ENCODE measurements at regions not wholly inside any gene's neighbourhood (a gene's known extent, or its start where the extent isn't known, plus 50 kb on each side); places are given as distances from the start of the nearest gene placed in this dataset.

DNA sequence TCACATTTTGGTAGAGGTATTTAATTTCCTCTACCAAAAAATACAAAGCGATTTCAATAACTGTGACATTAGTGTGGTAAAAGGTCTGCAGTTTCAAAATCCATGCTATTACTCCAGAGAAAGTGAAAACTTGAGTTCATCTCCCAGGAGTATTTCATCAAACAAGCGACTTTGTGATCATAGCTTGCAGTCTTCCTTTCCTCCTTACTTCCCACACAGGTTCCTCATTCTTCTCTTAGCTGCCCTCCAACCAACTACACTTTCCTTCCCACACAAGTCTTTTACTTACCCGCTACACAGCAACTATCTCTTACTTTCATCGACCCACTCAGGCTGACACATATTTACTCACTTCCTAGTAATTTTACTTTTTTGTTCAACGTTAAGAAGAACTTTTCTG lies 413.4 kb upstream of the USP15 start:
- Mint-ChIP-seq H3K36me3 (ENCODE audit: insufficient read depth) (no peaks in the 10 kb centered on the region), H3K9me3 (peaks cover 4% of the 10 kb centered on the region), H3K27me3 (ENCODE audit: low read depth) (no peaks in the 10 kb centered on the region), H3K4me3 (no peak overlapping the region), H3K4me1 (ENCODE audit: low read depth) (no peaks in the 10 kb centered on the region)
- ATAC-seq, result no peak
- DNase-seq, result no peak

DNA sequence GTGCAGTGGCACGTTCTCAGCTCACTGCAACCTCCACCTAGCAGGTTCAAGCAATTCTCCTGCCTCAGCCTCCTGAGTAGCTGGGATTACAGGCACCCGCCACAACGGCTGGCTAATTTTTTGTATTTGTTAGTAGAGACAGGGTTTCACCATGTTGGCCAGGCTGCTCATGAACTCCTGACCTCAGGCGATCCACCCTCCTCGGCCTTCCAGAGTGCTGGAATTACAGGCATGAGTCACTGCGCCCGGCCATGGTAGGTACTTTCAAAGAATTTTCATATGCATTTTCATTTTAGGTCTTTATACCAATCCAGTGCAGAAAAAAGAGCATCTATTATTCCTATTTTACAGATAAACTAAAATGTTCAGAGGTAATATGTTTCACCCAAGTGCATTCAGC lies 411.3 kb upstream of the USP15 start:
- DNase-seq, result no peak
- peaks cover 4% of the 10 kb centered on the region for H3K9me3 Mint-ChIP-seq
- H3K4me1 Mint-ChIP-seq (ENCODE audit: low read depth), result no peaks in the 10 kb centered on the region
- no peaks in the 10 kb centered on the region for H3K27me3 Mint-ChIP-seq (ENCODE audit: low read depth)
- no peaks in the 10 kb centered on the region for H3K36me3 Mint-ChIP-seq (ENCODE audit: insufficient read depth)
- H3K4me3 Mint-ChIP-seq, result no peak overlapping the region
- ATAC-seq, result no peak

DNA sequence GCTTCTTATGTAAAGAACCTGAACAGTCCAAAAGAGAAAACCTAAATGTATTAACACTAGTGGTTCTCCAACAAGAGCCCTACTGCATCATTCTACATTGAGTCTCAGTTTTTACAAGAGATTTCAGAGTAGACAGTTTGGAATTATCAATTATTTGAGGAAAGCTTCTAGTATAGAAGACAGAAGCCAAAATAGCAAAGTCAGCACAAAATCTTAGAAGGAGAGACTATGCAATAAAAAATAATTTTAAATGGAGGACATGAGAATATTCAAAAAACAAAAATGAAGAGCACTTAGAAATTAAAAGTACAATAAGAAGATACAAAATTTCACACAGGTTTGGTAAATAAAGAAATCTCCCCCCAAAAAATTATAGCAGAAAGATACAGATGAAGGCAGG lies 406.3 kb upstream of the USP15 start:
- DNase-seq, result no peak
- H3K36me3 Mint-ChIP-seq (ENCODE audit: insufficient read depth), result no peaks in the 10 kb centered on the region
- H3K4me3 Mint-ChIP-seq, result no peak overlapping the region
- H3K27me3 Mint-ChIP-seq (ENCODE audit: low read depth), result no peaks in the 10 kb centered on the region
- peaks cover 13% of the 10 kb centered on the region for H3K9me3 Mint-ChIP-seq
- no peak for ATAC-seq
- H3K4me1 Mint-ChIP-seq (ENCODE audit: low read depth), result no peaks in the 10 kb centered on the region

DNA sequence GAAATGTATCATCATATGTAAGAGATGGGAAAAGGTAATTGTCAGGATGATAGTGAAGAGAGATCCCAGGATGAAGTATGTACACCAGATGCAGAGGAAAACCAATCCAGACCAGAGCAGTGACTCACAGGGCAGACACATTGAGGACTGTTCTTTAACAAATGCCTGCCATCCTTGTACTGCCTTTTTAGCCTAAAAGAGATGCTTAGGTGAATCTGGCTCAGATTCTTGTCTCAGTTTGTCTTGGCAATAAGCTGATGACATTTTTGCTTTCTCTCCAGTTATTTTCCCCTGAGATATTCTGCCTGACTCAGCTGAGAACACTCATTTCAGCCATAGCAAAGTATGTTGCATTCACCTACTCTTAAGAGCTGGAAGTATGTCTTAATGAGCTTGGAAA lies 405.3 kb upstream of the USP15 start:
- H3K4me3 Mint-ChIP-seq, result no peak overlapping the region
- ATAC-seq, result no peak
- H3K27me3 Mint-ChIP-seq (ENCODE audit: low read depth), result no peaks in the 10 kb centered on the region
- no peak for DNase-seq
- H3K9me3 Mint-ChIP-seq, result peaks cover 13% of the 10 kb centered on the region
- H3K36me3 Mint-ChIP-seq (ENCODE audit: insufficient read depth), result no peaks in the 10 kb centered on the region
- no peaks in the 10 kb centered on the region for H3K4me1 Mint-ChIP-seq (ENCODE audit: low read depth)

DNA sequence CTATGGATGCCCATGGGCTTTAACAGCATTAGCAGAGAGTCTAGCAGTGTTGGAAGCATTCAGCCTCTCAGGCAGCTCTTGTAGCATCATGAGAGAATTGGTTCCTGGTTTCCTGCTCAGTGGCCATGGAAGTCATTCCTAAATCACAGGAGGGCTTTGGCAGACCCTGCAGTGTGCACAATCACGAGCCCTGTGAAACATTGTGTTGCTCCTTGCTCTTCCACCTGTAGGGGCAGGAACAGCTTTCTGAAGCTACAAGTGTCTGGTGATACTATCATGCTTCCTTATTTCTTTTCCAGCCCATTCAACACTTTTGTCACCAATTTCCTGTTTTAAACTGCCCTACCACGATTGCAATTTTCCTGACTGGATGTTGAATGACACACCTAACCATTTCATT lies 402.2 kb upstream of the USP15 start:
- ATAC-seq (no peak), DNase-seq (no peak)
- Mint-ChIP-seq H3K4me1 (ENCODE audit: low read depth) (no peaks in the 10 kb centered on the region), H3K36me3 (ENCODE audit: insufficient read depth) (no peaks in the 10 kb centered on the region), H3K27me3 (ENCODE audit: low read depth) (no peaks in the 10 kb centered on the region), H3K9me3 (peaks cover 13% of the 10 kb centered on the region), H3K4me3 (no peak overlapping the region)

DNA sequence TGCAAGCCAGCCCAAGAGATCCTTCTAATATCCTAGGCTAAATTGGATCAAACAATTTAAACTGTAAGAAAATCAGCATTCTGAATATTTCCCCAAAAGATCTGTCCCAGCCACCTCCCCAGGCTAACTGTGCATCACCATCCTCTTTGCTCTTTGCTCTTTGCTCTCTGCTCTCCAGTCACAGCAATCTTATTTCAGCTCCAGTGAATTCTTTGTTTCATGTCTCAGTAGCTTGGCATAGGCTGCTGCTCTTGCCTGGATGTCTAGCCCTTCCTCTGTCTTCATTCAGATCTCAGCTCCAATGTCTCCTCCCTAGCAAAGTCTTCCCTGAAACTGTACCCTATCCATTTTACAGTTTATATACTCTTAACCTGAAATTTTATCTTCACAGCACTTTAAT lies 399.8 kb upstream of the USP15 start:
- ATAC-seq (no peak), DNase-seq (no peak)
- no peak overlapping the region for H3K4me3 Mint-ChIP-seq
- no peaks in the 10 kb centered on the region for H3K27me3 Mint-ChIP-seq (ENCODE audit: low read depth)
- no peaks in the 10 kb centered on the region for H3K4me1 Mint-ChIP-seq (ENCODE audit: low read depth)
- no peaks in the 10 kb centered on the region for H3K36me3 Mint-ChIP-seq (ENCODE audit: insufficient read depth)
- H3K9me3 Mint-ChIP-seq, result no peaks in the 10 kb centered on the region

DNA sequence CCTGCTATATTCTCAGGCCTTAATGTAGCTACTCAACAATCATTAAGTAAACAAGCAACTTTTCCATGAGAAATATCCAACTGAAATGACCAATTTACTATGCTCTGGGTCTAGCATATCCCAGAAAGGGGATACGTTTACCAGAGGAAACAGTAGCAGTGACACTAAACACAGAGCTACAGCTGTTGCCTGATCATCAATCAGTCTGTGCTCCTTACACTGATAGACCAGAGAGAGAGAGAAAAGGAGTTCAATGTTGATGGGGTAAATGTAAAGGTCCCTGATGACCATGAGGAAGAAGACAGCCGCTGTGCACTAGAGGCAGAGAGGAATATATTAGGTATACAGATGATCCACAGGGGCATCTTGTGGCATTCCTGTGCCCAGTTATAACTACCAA lies 397.2 kb upstream of the USP15 start:
- no peak for ATAC-seq
- no peak overlapping the region for H3K4me3 Mint-ChIP-seq
- H3K4me1 Mint-ChIP-seq (ENCODE audit: low read depth), result no peaks in the 10 kb centered on the region
- no peaks in the 10 kb centered on the region for H3K27me3 Mint-ChIP-seq (ENCODE audit: low read depth)
- DNase-seq, result no peak
- H3K36me3 Mint-ChIP-seq (ENCODE audit: insufficient read depth), result no peaks in the 10 kb centered on the region
- H3K9me3 Mint-ChIP-seq, result no peaks in the 10 kb centered on the region

DNA sequence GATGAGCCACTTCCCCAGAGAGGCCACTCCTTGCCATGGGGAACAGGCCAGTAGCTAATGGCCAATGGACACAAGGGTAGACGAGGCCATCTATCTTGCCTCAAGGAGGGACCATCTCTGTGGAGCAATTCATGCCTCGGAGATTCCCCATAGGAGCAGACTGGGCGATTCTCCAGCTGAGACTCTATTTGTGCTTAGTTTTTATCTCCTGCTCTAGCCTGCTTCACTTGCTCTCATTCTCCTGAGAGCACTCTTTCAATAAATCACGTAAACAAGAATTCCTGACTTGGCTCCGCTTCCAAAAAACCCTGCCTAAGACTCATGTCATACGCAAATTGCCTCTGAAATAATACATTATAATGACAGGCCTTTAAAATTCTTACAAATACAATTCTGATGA lies 396.4 kb upstream of the USP15 start:
- DNase-seq (no peak), ATAC-seq (no peak)
- H3K36me3 Mint-ChIP-seq (ENCODE audit: insufficient read depth), result no peaks in the 10 kb centered on the region
- no peak overlapping the region for H3K4me3 Mint-ChIP-seq
- no peaks in the 10 kb centered on the region for H3K9me3 Mint-ChIP-seq
- no peaks in the 10 kb centered on the region for H3K4me1 Mint-ChIP-seq (ENCODE audit: low read depth)
- H3K27me3 Mint-ChIP-seq (ENCODE audit: low read depth), result no peaks in the 10 kb centered on the region

DNA sequence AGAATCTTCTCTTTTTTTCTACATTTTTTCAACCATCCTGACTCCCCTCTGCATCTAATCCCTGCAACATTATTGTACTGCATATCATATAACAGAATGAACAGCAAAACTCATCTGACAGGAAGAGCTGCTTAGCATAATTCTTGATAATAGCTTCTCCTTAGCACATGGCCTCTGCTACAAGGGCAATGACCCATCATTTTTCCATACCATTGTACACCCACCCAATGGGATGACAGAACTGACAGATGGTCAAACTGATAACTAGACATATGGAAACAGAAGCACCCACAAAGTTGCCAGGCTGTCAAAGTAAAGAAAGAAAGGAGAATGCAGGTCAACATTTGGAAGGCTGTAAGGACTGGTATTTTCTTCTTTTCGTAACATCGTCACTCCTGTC lies 390.4 kb upstream of the USP15 start:
- DNase-seq, result no peak
- peaks cover 1% of the 10 kb centered on the region for H3K27me3 Mint-ChIP-seq (ENCODE audit: low read depth)
- H3K36me3 Mint-ChIP-seq (ENCODE audit: insufficient read depth), result no peaks in the 10 kb centered on the region

DNA sequence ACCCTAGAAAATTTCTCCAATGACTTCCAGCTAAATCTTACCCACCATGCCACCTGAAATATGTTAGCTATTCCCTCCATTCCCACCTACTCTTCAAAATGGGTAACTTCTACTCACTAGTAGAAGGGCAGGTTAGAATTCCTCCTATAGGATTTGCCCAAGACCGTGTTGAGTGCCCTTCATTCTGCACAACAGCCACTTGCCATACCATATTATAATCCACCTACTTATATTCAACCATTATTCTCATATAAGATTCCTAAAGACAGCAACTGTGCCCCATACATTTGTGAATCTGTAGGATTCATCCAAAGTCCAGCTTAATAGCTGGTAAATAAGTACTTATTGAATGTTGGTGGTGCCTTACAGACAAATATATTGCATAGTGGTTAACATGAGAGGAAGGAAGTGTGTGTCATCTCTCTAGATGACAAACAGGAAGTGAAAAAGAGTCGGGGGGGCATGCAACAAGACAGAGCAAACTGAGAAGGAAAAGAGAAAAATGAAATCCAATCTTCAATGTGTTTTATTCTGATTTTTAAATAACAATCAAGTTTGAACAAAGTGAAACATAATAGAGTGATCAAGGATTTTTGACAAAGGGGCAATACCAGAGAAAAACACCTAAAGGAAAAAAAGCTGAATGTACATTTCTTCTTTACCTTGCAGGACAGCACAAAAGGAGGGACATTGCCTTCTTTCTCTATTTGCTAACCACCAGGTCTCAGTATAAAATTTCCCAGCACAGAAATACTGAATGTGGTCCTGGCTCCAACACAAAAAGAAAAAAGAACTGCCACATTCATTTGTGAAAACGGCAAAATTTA lies 389.3 kb upstream of the USP15 start:
- DNase-seq (no peak), ATAC-seq (peak in 1 of 2 donors; percentile 82)
- no peaks in the 10 kb centered on the region for H3K36me3 Mint-ChIP-seq (ENCODE audit: insufficient read depth)
- peaks cover 1% of the 10 kb centered on the region for H3K27me3 Mint-ChIP-seq (ENCODE audit: low read depth)
- no peaks in the 10 kb centered on the region for H3K9me3 Mint-ChIP-seq
- no peaks in the 10 kb centered on the region for H3K4me1 Mint-ChIP-seq (ENCODE audit: low read depth)
- no peak overlapping the region for H3K4me3 Mint-ChIP-seq

More for the DNA sequence above, 390.4 kb upstream of the USP15 start:
- Mint-ChIP-seq H3K4me1 (ENCODE audit: low read depth) (no peaks in the 10 kb centered on the region), H3K9me3 (no peaks in the 10 kb centered on the region), H3K4me3 (no peak overlapping the region)
- no peak for ATAC-seq

DNA sequence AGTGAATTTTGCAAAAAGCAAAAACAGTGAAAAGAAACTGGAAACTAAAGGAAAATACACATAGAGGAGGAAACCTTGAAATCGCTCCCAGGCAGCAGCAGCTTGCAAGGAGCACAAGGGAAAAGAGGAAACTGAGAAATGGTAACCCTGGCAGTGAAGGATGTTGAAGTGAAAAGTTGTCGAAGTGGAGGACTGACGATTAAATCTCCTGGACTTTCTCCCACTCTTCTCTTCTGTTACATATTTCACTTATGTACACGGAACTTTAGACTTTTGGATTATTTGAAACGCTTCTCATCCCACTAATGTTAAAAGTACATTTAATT lies 388.8 kb upstream of the USP15 start:
- no peak for ATAC-seq
- Mint-ChIP-seq H3K4me1 (ENCODE audit: low read depth) (no peaks in the 10 kb centered on the region), H3K36me3 (ENCODE audit: insufficient read depth) (no peaks in the 10 kb centered on the region), H3K4me3 (no peak overlapping the region), H3K27me3 (ENCODE audit: low read depth) (peaks cover 1% of the 10 kb centered on the region), H3K9me3 (no peaks in the 10 kb centered on the region)
- no peak for DNase-seq

DNA sequence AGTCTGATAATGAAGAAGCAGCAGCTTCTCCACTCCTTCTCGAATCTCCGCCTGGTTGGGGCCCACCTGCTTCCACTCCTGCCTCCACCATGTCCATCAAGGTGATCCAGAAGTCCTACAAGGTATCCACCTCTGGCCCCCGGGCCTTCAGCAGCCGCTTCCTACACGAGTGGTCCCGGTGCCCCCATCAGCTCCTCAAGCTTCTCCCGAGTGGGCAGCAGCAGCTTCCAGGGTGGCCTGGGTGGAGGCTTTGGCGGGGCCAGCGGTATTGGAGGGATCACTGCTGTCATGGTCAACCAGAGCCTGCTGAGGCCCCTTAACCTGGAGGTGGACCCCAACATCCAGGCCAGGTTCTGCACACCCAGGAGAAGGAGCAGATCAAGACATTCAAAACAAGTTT lies 381.0 kb upstream of the USP15 start:
- Mint-ChIP-seq H3K9me3 (no peaks in the 10 kb centered on the region), H3K36me3 (ENCODE audit: insufficient read depth) (no peaks in the 10 kb centered on the region), H3K4me3 (no peak overlapping the region), H3K4me1 (ENCODE audit: low read depth) (no peaks in the 10 kb centered on the region), H3K27me3 (ENCODE audit: low read depth) (no peaks in the 10 kb centered on the region)
- DNase-seq (no peak), ATAC-seq (no peak)

DNA sequence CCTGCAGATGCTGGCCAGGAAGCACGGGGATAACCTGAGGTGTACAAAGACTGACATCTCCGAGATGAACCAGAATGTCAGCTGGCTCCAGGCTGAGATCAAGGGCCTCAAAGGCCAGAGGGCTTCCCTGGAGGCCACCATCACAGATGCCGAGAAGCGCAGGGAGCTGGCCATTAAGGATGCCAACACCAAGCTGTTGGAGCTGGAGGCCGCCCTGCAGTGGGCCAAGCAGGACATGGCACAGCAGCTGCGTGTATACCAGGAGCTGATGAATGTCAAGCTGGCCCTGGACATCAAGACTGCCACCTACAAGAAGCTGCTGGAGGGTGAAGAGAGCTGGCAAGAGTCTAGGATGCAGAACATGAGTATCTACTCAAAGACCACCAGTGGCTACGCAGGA lies 380.0 kb upstream of the USP15 start:
- no peaks in the 10 kb centered on the region for H3K9me3 Mint-ChIP-seq
- no peak for DNase-seq
- H3K4me1 Mint-ChIP-seq (ENCODE audit: low read depth), result no peaks in the 10 kb centered on the region
- no peak for ATAC-seq
- H3K4me3 Mint-ChIP-seq, result no peak overlapping the region
- H3K36me3 Mint-ChIP-seq (ENCODE audit: insufficient read depth), result no peaks in the 10 kb centered on the region
- H3K27me3 Mint-ChIP-seq (ENCODE audit: low read depth), result no peaks in the 10 kb centered on the region

DNA sequence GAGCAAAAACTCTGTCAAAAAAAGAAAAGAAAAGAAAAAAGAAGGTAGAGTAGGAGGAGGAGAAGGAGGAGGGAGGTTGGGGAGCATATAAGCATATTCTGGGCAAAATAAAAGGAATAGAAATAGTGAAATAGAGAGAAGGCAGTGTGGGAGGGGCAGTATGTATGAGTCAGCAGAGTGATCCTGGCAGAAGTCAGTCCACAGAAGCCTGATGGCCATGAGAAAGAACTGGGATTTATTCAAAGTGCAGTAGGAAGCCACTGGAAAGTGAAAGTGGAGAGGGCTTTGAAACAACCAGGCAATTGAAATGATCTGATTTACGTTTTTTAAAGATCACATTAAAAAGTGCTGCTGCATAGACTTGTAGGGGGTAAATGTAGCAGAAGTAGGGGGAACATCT lies 368.6 kb upstream of the USP15 start:
- Mint-ChIP-seq H3K4me3 (no peak overlapping the region), H3K9me3 (peaks cover 10% of the 10 kb centered on the region), H3K4me1 (ENCODE audit: low read depth) (no peaks in the 10 kb centered on the region), H3K27me3 (ENCODE audit: low read depth) (peaks cover 2% of the 10 kb centered on the region), H3K36me3 (ENCODE audit: insufficient read depth) (no peaks in the 10 kb centered on the region)
- ATAC-seq, result no peak
- DNase-seq, result no peak

DNA sequence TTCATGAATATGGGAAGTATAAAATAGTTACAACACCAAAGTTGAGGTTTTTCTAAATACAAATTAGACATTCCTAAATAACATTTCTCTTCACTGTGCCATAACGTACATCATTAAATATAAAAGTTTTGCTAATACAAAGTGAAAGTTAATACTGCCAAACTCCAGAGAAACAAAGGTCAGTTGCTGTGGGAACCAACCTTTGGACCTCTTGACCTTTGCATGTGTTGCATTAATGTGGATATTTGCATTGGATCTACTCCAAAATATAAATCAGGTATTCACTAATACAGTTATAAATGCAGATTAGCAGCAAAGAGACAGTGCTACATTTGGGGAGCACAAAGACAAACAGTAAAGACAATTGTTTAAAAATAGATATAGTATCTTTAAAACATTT lies 366.0 kb upstream of the USP15 start:
- Mint-ChIP-seq H3K4me1 (ENCODE audit: low read depth) (no peaks in the 10 kb centered on the region), H3K27me3 (ENCODE audit: low read depth) (peaks cover 2% of the 10 kb centered on the region), H3K4me3 (no peak overlapping the region), H3K9me3 (peaks cover 12% of the 10 kb centered on the region), H3K36me3 (ENCODE audit: insufficient read depth) (no peaks in the 10 kb centered on the region)
- ATAC-seq, result no peak
- DNase-seq, result no peak

DNA sequence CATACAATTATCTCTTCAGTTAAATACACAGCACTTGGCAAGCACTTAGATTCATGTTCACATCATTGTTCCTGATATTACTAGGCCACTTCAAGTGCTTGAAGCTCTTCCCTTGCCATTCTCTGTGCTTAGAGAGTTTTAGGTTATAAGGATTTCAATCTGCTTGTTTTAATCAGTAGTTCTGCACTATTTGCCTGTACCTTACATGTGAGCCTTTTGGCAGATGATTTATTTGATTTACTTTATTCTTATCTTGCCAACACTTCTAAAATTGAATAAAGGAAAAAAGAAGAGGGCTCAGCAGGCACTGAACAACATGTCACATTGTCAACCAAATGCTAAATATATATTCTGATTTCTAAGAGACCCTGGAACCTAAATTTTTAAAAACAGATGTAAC lies 363.8 kb upstream of the USP15 start:
- no peaks in the 10 kb centered on the region for H3K36me3 Mint-ChIP-seq (ENCODE audit: insufficient read depth)
- no peak overlapping the region for H3K4me3 Mint-ChIP-seq
- H3K27me3 Mint-ChIP-seq (ENCODE audit: low read depth), result no peaks in the 10 kb centered on the region
- H3K9me3 Mint-ChIP-seq, result peaks cover 15% of the 10 kb centered on the region
- no peaks in the 10 kb centered on the region for H3K4me1 Mint-ChIP-seq (ENCODE audit: low read depth)
- ATAC-seq (no peak), DNase-seq (no peak)

Measured in activated T-cell treated with anti-CD3 and anti-CD28 coated beads, Interleukin-2, amount 50 U/mL, for 4 hours (primary cell).